ENCODE measurements at regions not wholly inside any gene's neighbourhood (a gene's known extent, or its start where the extent isn't known, plus 50 kb on each side); places are given as distances from the start of the nearest gene placed in this dataset.

DNA sequence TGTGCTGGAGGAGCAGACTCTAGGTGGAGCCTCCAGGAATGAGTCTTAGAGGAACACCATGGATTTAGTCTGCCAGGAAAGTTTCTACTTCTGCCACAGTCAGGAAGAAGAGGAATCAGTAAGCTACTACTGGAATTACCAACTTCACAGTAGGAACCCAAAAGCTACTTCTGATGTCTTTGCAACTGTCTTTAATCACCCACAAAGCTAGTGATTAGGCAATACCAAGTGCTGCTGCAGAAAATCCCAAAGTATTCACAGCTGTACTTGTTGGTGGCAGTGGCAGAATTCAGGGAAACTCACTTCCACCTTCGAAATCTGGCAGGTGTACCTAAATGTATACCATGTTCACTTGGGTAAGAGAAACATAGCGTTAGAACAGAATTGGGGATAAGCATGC, 264.5 kb upstream of the SORL1-AS1 start:
- H3K4me3 ChIP-seq (replicated peaks; ENCODE audit: low read depth, low read length), result no peak overlapping the region
- no peak for TF ChIP-seq CTCF (IDR thresholded peaks at IDR 0.05; ENCODE audit: low read length, missing control alignments)
- DNase-seq (ENCODE audit: low read depth), result no peak

- TF ChIP-seq CTCF (IDR thresholded peaks at IDR 0.05; ENCODE audit: low read length, missing control alignments), result no peak
- peak; percentile 8 for DNase-seq (ENCODE audit: low read depth)
- no peak overlapping the region for H3K4me3 ChIP-seq (replicated peaks; ENCODE audit: low read depth, low read length)
Measured at GRCh38 chr11:121716060-121716459, 263.3 kb upstream of the SORL1-AS1 start.

DNA sequence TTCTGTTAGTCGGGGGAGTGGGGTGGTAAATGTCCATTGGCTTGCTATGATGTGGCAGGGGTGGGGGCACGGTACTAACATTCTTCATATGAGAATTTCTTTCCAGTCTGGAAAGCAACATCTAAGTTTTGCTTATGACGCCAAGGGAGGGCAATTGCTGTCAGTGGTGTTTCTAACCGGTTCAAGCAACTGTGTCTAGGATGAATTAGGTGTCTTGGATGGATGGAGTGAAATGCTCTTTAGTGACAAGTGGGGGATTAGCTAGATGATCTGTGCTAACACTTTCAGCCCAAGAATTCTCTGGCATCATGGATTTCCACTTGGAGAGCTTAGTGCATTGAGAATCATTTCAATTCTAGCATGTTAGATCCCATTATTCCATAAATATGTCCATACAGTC, 262.6 kb upstream of the SORL1-AS1 start:
- TF ChIP-seq CTCF (IDR thresholded peaks at IDR 0.05; ENCODE audit: low read length, missing control alignments), result no peak
- no peak overlapping the region for H3K4me3 ChIP-seq (replicated peaks; ENCODE audit: low read depth, low read length)
- DNase-seq (ENCODE audit: low read depth), result no peak

DNA sequence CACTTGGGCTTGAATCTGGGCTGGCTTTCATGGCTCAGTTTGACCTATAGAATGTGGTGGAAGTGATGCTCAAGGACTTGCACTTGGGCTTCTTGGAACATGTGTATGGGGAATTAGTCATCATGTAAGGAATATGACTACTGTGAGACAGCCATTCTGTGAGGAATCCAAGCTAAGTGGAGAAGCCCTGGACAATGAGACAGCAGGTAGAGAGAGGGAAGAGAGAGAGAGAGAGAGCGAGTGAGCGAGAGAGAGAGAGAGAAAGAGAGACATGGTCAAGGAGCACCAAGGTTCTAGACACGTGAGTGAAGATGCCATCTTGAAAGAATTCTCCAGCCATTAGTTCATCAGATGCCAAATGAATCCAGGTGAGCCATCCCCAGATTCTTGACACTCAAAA, 261.6 kb upstream of the SORL1-AS1 start:
- H3K4me3 ChIP-seq (replicated peaks; ENCODE audit: low read depth, low read length), result no peak overlapping the region
- DNase-seq (ENCODE audit: low read depth), result no peak
- TF ChIP-seq CTCF (IDR thresholded peaks at IDR 0.05; ENCODE audit: low read length, missing control alignments), result no peak

DNA sequence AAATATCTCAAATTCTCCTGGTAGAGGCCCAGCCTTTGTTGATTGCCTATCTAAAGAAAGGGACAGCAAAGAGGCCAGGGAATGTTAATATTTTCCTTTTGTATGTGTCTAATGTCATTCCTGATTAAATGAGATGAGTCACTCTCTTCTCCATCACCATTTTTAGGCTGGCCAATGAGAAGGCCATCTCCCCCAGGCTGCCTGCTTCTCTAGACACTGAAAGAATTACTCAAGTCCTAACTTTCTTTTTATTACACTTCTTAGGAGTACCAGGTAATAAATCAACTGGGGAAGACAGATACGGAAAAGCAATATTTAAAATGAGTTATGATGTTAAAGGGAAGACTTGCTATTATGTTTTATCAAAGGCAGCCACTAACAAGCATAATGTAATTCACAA, 259.2 kb upstream of the SORL1-AS1 start:
- H3K4me3 ChIP-seq (replicated peaks; ENCODE audit: low read depth, low read length), result no peak overlapping the region
- no peak for DNase-seq (ENCODE audit: low read depth)
- TF ChIP-seq CTCF (IDR thresholded peaks at IDR 0.05; ENCODE audit: low read length, missing control alignments), result no peak

GRCh38 chr11:121711236-121711635, 258.5 kb upstream of the SORL1-AS1 start:
- TF ChIP-seq CTCF (IDR thresholded peaks at IDR 0.05; ENCODE audit: low read length, missing control alignments), result no peak
- no peak overlapping the region for H3K4me3 ChIP-seq (replicated peaks; ENCODE audit: low read depth, low read length)
- DNase-seq (ENCODE audit: low read depth), result no peak

DNA sequence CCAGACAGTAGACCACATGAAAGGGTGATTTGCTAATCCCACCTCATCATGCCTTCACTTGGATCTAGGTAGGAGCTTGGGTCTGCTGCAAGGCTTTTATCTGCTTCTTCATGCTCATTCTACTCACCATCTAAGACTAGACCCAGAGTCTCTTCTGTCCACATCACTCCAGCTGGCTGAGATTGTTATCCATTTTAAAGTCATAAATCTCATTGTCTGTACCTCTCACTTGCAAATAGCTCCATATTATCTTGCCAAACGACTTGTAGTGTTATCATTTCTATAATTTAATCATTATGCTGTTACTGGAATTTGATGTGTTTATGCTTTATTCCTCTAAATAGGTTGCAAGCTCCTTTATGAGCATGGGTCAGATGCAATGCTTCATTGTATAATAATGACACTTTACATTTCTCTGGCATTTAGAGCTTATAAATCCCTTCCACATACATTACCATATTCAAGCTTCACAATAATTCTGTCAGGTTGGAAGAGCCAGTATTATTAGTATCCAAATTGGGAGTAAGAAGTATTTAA, 254.2 kb upstream of the SORL1-AS1 start:
- H3K4me3 ChIP-seq (replicated peaks; ENCODE audit: low read depth, low read length), result no peak overlapping the region
- no peak for TF ChIP-seq CTCF (IDR thresholded peaks at IDR 0.05; ENCODE audit: low read length, missing control alignments)
- no peak for DNase-seq (ENCODE audit: low read depth)
